Caco-2 (cell line): ENCODE measurements at regions not wholly inside any gene's neighbourhood (a gene's known extent, or its start where the extent isn't known, plus 50 kb on each side); places are given as distances from the start of the nearest gene placed in this dataset.

ENCODE experiments used
- BruUV-seq: library from RNA; stranded (reverse); fragments of 400-500 nt; replicated peaks from 2 replicates; lab custom pipeline; 2021; lab: Mats Ljungman, UMichigan
- CTCF ChIA-PET: fragments of 300-600 bp; sonication (Branson Sonifier 250); formaldehyde crosslinking; loops from one replicate; lab custom pipeline; 2022; ENCODE audit warnings: antibody characterized with exemption; lab: Charles Lee
- POLR2A ChIA-PET: fragments of 300-600 bp; sonication (Branson Sonifier 250); formaldehyde crosslinking; loops from one replicate; lab custom pipeline; 2022; ENCODE audit warnings: antibody characterized with exemption; lab: Charles Lee
- DNase-seq, 2 experiments: peaks; one replicate each; pipeline versions ENCODE4 v3.0.0 to v3.0.0-alpha.2; 2020 to 2022
- H3K27me3 ChIP-seq: replicated peaks from 2 replicates; pipeline ENCODE4 v1.6.0; 2011; ENCODE audit warnings: low read length; ENCODE audit not compliant: control insufficient read depth, insufficient read depth
- H3K36me3 ChIP-seq: 2 replicates; pipeline ENCODE4 v1.5.1; 2011; ENCODE audit warnings: low read length; ENCODE audit not compliant: control insufficient read depth, insufficient read depth
- H3K4me1 ChIP-seq: fragments of 250-450 bp; sonication (Bioruptor Pico); 2 replicates; pipeline ENCODE4 v1.5.1; 2020; ENCODE audit warnings: mild to moderate bottlenecking
- H3K4me3 ChIP-seq: 2 replicates; pipeline ENCODE4 v1.5.1; 2011; ENCODE audit warnings: low read depth, mild to moderate bottlenecking, control low read depth, low read length
- H3K9me3 ChIP-seq: fragments of 250-450 bp; sonication (Bioruptor Pico); 2 replicates; pipeline ENCODE4 v1.5.1; 2020; ENCODE audit warnings: mild to moderate bottlenecking, moderate library complexity
- H3K27ac Mint-ChIP-seq: one replicate; pipeline ENCODE4 v1.8.0; 2022; ENCODE audit warnings: mixed read lengths; ENCODE audit not compliant: unreplicated experiment
- H3K27me3 Mint-ChIP-seq: one replicate; pipeline ENCODE4 v1.8.0; 2022; ENCODE audit warnings: mixed read lengths; ENCODE audit not compliant: insufficient read depth, unreplicated experiment
- H3K36me3 Mint-ChIP-seq: one replicate; pipeline ENCODE4 v1.8.0; 2022; ENCODE audit warnings: mild to moderate bottlenecking, mixed read lengths; ENCODE audit not compliant: insufficient read depth, unreplicated experiment
- H3K4me1 Mint-ChIP-seq: one replicate; pipeline ENCODE4 v1.8.0; 2022; ENCODE audit warnings: low read depth, mixed read lengths; ENCODE audit not compliant: unreplicated experiment
- H3K4me3 Mint-ChIP-seq: one replicate; pipeline ENCODE4 v1.8.0; 2022; ENCODE audit warnings: mild to moderate bottlenecking, moderate library complexity, mixed read lengths; ENCODE audit not compliant: unreplicated experiment
- H3K9me3 Mint-ChIP-seq: one replicate; pipeline ENCODE4 v1.8.0; 2022; ENCODE audit warnings: mixed read lengths; ENCODE audit not compliant: unreplicated experiment
- CTCF ChIP-seq, 2 experiments: fragments of 200-600 bp in 1 of 2; IDR thresholded peaks; 1 replicate in 1 of 2; 2 replicates in 1 of 2; pipeline versions ENCODE4 v1.5.1 to v1.8.0; 2011 to 2022; ENCODE audit warnings: antibody characterized with exemption in 1 of 2, control low read depth in 1 of 2, inconsistent platforms in 1 of 2, low read depth in 1 of 2, low read length in 1 of 2, mild to moderate bottlenecking in 1 of 2, moderate library complexity in 1 of 2; ENCODE audit not compliant: insufficient read depth in 1 of 2, severe bottlenecking in 1 of 2, unreplicated experiment in 1 of 2
- intact Hi-C: fragments of 100-400 bp; cut with micrococcal nuclease; formaldehyde crosslinking; loops from one replicate; pipeline ENCODE4 v1.10.0; 2022; ENCODE audit not compliant: unreplicated experiment

GRCh38 chr2:71990826-71991225 lies 156.8 kb downstream of the CYP26B1 start:
- CTCF ChIA-PET, result no interaction called here
- intact Hi-C loops, result loop anchor here (10.0 kb wide), 1 partner anchor 186 kb away; no protein-coding TSS in a partner anchor
- H3K9me3 Mint-ChIP-seq, result no peaks in the 10 kb centered on the region

DNA sequence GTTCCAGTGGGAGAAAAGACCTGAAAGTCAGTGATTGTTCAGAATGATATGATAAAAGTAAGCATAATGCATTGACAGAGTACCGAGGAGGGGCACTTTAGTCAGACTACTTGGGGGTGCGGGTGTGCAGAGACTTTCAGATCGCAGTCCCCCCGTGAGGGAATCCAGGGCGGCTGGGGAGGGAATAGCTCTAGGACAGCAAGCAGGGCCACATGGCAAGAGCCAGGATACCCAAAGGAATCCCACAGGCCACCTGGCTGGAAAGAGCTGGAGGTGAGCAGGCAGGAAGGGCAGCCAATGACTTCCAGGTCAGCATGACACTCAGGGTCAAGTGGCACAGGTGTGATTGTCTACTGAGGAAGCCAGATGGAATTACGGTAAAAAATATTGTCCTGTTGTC lies 157.5 kb downstream of the CYP26B1 start:
- no peak for TF ChIP-seq CTCF (IDR thresholded peaks at IDR 0.05; ENCODE audit: insufficient read depth in 1 of 2, low read depth in 1 of 2, low read length in 1 of 2, severe bottlenecking in 1 of 2, unreplicated experiment in 1 of 2)
- Mint-ChIP-seq H3K4me1 (peaks cover 6% of the 10 kb centered on the region), H3K4me3 (no peak overlapping the region), H3K27me3 (no peaks in the 10 kb centered on the region), H3K36me3 (no peaks in the 10 kb centered on the region), H3K27ac (no peak overlapping the region), H3K9me3 (no peaks in the 10 kb centered on the region)
- CTCF ChIA-PET, result no interaction called here
- no peaks in the 10 kb centered on the region for H3K27me3 ChIP-seq
- H3K36me3 ChIP-seq, result no peaks in the 10 kb centered on the region
- POLR2A ChIA-PET, result no interaction called here
- DNase-seq, result no peak
- BruUV-seq, result no TSS peak
- no peaks in the 10 kb centered on the region for H3K9me3 ChIP-seq
- H3K4me1 ChIP-seq, result no peaks in the 10 kb centered on the region; the same call in 1 of the 2 replicates
- intact Hi-C loops, result loop anchor here (10.0 kb wide), 1 partner anchor 185 kb away; no protein-coding TSS in a partner anchor
- no peak overlapping the region for H3K4me3 ChIP-seq

More at GRCh38 chr2:71990826-71991225, 156.8 kb downstream of the CYP26B1 start:
- H3K36me3 Mint-ChIP-seq, result no peaks in the 10 kb centered on the region
- Histone ChIP-seq H3K9me3 (no peaks in the 10 kb centered on the region), H3K36me3 (no peaks in the 10 kb centered on the region), H3K4me1 (no peaks in the 10 kb centered on the region; the same call in 1 of the 2 replicates), H3K4me3 (no peak overlapping the region), H3K27me3 (no peaks in the 10 kb centered on the region)
- no peak overlapping the region for H3K4me3 Mint-ChIP-seq
- H3K4me1 Mint-ChIP-seq, result peaks cover 2% of the 10 kb centered on the region
- no peak for DNase-seq
- POLR2A ChIA-PET, result no interaction called here
- no peaks in the 10 kb centered on the region for H3K27me3 Mint-ChIP-seq
- no peak overlapping the region for H3K27ac Mint-ChIP-seq
- no TSS peak for BruUV-seq
- no peak for TF ChIP-seq CTCF (IDR thresholded peaks at IDR 0.05; ENCODE audit: insufficient read depth in 1 of 2, low read depth in 1 of 2, low read length in 1 of 2, severe bottlenecking in 1 of 2, unreplicated experiment in 1 of 2)

DNA sequence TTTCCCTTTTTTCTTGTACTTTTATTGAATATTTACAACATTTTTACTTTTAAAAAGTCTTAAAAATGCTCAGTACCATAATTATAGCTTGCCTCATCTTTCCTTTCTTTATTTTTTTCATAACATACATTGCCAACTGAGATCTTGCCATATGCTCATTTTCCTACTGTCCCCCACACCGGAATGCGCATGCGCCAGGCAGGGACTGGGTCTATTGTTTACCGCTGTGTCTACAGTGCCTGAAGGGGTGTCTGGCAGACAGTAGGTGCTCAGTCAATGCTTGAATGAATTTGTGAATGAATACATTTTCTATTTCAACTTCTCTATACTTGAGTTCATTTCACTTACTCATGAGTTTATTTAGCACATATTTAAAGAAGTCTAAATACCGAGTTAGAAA lies 158.0 kb downstream of the CYP26B1 start:
- H3K4me1 Mint-ChIP-seq, result peaks cover 6% of the 10 kb centered on the region
- H3K4me3 Mint-ChIP-seq, result no peak overlapping the region
- no peaks in the 10 kb centered on the region; the same call in 1 of the 2 replicates for H3K4me1 ChIP-seq
- no TSS peak for BruUV-seq
- intact Hi-C loops, result loop anchor here (10.0 kb wide), 1 partner anchor 185 kb away; no protein-coding TSS in a partner anchor
- no peak overlapping the region for H3K27ac Mint-ChIP-seq
- H3K9me3 ChIP-seq, result no peaks in the 10 kb centered on the region
- H3K9me3 Mint-ChIP-seq, result no peaks in the 10 kb centered on the region
- no peaks in the 10 kb centered on the region for H3K36me3 Mint-ChIP-seq
- CTCF ChIA-PET, result no interaction called here
- no peak for DNase-seq
- no peaks in the 10 kb centered on the region for H3K27me3 Mint-ChIP-seq
- no peaks in the 10 kb centered on the region for H3K36me3 ChIP-seq
- H3K4me3 ChIP-seq, result no peak overlapping the region
- no peaks in the 10 kb centered on the region for H3K27me3 ChIP-seq
- POLR2A ChIA-PET, result no interaction called here
- no peak for TF ChIP-seq CTCF (IDR thresholded peaks at IDR 0.05; ENCODE audit: insufficient read depth in 1 of 2, low read depth in 1 of 2, low read length in 1 of 2, severe bottlenecking in 1 of 2, unreplicated experiment in 1 of 2)
